ENCODE measurements at regions not wholly inside any gene's neighbourhood (a gene's known extent, or its start where the extent isn't known, plus 50 kb on each side); places are given as distances from the start of the nearest gene placed in this dataset.

DNA sequence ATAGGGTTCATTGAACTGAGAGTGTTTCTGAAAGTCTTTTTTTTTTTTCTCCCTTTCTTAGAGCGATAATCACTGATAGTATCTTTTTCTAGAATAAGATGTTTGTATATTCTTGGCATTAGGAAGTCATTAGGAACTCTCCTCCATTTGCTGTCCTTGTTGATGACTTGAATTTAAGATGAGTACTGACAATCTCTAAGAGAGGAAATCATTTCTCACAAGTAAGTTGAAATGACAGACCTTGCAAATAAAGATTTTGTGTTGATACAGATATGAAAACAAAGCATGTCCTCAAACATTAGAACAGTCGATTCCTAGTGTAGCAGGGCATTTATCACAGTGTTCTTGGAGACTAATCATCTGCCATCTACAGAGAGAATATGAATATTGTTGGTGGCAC lies 458.4 kb upstream of the SYT1 start:
- no peaks in the 10 kb centered on the region for H3K27me3 ChIP-seq
- H3K9me3 ChIP-seq (replicated peaks) = no peaks in the 10 kb centered on the region
- DNase-seq = no peak
- H3K4me1 ChIP-seq = peaks cover 16% of the 10 kb centered on the region
- no peak overlapping the region for H3K4me3 ChIP-seq
- H3K27ac ChIP-seq = no peak overlapping the region
- H3K36me3 ChIP-seq = no peaks in the 10 kb centered on the region

DNA sequence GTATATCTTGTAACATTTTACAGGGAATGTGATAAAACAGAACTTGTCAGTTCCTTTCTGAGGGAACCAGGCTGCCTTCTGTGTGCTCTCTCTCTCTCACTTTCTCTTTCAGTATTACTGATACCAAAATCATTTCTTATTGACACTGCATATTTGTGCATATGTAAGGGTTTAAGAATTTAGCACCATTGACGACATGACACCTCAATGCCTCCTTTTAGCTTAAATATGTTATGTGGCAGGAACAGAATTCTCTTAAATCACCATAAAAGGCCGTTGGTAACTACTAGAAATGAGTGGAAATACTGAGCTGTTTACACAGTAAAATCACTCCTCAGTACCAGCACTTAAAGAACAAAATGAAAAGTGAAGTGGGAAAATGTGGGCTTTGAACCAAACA lies 457.7 kb upstream of the SYT1 start:
- no peak overlapping the region for H3K4me3 ChIP-seq
- H3K36me3 ChIP-seq = no peaks in the 10 kb centered on the region
- peaks cover 13% of the 10 kb centered on the region for H3K4me1 ChIP-seq
- H3K9me3 ChIP-seq (replicated peaks) = no peaks in the 10 kb centered on the region
- no peaks in the 10 kb centered on the region for H3K27me3 ChIP-seq
- no peak overlapping the region for H3K27ac ChIP-seq
- no peak for DNase-seq

DNA sequence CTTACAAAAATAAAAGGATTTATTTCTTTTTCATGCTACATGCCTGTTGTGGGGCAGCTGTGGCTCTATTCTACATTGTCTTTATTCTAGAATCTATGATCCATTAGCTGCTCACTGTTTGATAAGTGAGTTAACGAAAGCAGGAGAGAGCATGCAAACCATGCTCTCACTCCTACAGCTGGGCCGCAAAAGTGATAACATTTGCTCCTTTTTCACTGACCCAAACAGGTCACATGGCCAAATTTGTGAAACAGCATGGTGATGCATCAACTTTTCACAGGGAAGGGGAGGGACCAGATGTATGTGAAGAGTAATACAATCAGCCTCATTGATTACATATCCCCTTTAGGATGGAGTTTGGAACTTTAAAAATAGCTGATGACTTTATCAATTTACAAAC lies 456.9 kb upstream of the SYT1 start:
- H3K9me3 ChIP-seq (replicated peaks) = no peaks in the 10 kb centered on the region
- H3K27ac ChIP-seq = no peak overlapping the region
- H3K27me3 ChIP-seq = no peaks in the 10 kb centered on the region
- no peak overlapping the region for H3K4me3 ChIP-seq
- peaks cover 4% of the 10 kb centered on the region for H3K4me1 ChIP-seq
- no peak for DNase-seq
- H3K36me3 ChIP-seq = no peaks in the 10 kb centered on the region

DNA sequence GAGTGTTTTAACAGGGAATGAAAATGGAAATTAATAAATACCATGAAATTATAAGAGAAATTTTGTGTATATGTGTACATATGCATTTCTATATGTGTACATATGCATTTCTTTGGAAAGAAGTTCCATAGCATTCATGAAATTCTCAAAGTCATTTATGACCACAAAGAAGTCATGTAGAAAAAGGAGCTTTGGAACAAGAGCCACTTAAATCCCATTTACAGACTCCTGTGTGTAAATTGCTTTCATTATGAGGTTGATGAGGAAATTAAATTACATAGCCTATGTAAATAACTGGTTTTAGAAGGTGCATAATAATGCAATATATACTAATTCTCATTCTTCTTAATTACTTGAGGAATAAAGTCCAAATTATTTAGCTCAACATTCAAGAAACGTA lies 450.5 kb upstream of the SYT1 start:
- Histone ChIP-seq H3K36me3 (no peaks in the 10 kb centered on the region), H3K4me3 (no peak overlapping the region), H3K27me3 (no peaks in the 10 kb centered on the region), H3K4me1 (no peaks in the 10 kb centered on the region), H3K27ac (no peak overlapping the region), H3K9me3 (replicated peaks) (no peaks in the 10 kb centered on the region)
- no peak for DNase-seq

DNA sequence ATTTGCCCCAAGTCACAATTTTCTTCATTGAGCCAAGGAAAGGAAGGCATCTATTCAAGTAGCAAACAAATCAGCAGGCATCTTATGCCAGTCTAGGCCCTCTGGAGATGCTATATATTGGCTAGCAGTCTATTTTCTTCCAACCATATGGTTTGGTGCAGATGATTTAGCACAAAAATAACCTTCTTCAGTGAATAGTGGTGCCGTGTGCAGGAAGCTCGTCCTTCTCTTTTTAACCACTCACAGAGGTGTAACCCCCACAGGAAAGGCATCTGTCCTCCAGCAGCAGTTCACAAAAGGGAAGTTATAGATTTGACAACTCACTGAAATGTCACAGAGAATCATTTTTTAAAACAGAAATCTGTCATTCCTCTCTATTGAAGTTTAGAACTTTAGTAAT lies 445.7 kb upstream of the SYT1 start:
- H3K27ac ChIP-seq = no peak overlapping the region
- H3K36me3 ChIP-seq = no peaks in the 10 kb centered on the region
- H3K4me1 ChIP-seq = no peaks in the 10 kb centered on the region; the same call in 1 of the 2 replicates
- DNase-seq = no peak
- no peaks in the 10 kb centered on the region for H3K27me3 ChIP-seq
- H3K9me3 ChIP-seq (replicated peaks) = no peaks in the 10 kb centered on the region
- H3K4me3 ChIP-seq = no peak overlapping the region

DNA sequence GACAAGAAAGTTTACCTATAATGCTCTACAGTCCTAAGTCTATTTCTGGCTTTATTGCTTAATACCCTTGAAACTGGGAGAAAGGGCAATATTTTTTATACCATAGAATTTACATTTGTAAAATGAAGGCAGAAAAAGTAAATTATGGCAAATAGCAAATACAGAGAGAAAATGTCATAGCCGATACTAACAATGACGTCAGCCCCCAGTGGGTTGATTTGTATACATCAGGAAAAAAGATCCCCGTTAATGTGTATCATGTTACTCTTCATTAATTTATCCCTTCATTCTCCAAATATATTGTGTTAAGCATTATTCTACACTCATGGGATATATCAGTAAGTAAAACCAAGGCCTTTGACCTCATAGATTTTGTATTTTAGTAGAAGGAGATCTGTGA lies 445.1 kb upstream of the SYT1 start:
- Histone ChIP-seq H3K4me3 (no peak overlapping the region), H3K4me1 (no peaks in the 10 kb centered on the region; the same call in 1 of the 2 replicates), H3K9me3 (replicated peaks) (no peaks in the 10 kb centered on the region), H3K27me3 (no peaks in the 10 kb centered on the region), H3K36me3 (no peaks in the 10 kb centered on the region), H3K27ac (no peak overlapping the region)
- no peak for DNase-seq

DNA sequence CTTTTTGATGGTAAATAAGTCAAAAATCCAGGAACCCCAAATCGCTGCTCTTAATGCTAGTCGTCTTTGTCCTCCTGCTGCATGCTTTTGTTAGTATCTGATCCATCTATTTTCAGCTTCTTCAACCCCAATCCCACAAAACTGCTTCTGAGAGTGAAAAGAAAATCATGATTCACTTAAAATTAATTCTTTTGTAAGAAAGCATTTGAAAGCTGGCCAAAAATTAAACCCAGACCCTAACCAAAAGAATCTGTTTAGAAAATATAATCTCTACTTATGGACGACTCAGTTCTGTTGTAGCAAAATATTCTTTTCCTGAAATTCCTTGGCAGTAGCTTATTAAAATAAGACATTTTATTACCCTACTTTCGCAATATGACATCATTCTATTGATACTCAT lies 443.6 kb upstream of the SYT1 start:
- Histone ChIP-seq H3K36me3 (no peaks in the 10 kb centered on the region), H3K4me3 (no peak overlapping the region), H3K9me3 (replicated peaks) (no peaks in the 10 kb centered on the region), H3K4me1 (no peaks in the 10 kb centered on the region; the same call in 1 of the 2 replicates), H3K27me3 (no peaks in the 10 kb centered on the region), H3K27ac (no peak overlapping the region)
- no peak for DNase-seq

DNA sequence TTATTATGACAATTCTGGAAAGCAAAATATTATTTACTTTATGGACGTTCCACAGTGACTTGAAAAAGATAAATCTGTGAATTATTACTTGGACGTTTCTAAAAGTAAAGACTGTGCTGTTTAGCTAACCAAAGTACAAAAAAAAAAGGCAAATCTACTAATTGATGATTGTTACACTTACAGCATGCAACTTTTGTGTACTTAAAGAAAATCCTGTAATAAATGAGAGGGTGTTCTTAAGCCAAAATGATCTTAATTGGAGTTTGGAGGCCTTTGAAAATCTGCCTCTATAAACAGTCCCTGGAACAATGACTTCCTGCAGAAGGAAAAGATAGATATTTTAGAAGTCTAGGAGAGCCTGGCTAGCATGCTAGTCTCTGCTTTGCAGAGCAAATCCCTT lies 434.0 kb upstream of the SYT1 start:
- Histone ChIP-seq H3K4me3 (no peak overlapping the region), H3K9me3 (replicated peaks) (no peaks in the 10 kb centered on the region), H3K27ac (no peak overlapping the region), H3K27me3 (no peaks in the 10 kb centered on the region), H3K4me1 (no peaks in the 10 kb centered on the region), H3K36me3 (no peaks in the 10 kb centered on the region)
- DNase-seq = no peak

DNA sequence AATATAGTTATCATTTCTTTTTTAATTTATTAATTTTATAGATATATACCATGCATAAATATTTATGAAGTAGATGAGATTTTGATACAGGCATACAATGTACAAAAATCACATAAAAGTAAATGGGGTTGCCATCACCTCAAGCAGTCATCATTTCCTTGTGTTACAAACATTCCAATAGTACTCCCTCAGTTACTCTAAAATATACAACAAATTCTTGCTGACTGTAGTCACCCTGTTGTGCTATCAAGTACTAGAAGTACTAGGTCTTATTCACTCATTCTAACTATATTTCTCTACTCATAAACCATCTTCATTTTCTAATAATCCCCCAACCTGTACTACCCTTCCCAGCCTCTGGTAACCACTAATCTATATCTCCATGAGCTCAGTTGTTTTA lies 432.6 kb upstream of the SYT1 start:
- Histone ChIP-seq H3K9me3 (replicated peaks) (no peaks in the 10 kb centered on the region), H3K36me3 (no peaks in the 10 kb centered on the region), H3K27me3 (no peaks in the 10 kb centered on the region), H3K4me3 (no peak overlapping the region), H3K4me1 (no peaks in the 10 kb centered on the region), H3K27ac (no peak overlapping the region)
- DNase-seq = no peak

DNA sequence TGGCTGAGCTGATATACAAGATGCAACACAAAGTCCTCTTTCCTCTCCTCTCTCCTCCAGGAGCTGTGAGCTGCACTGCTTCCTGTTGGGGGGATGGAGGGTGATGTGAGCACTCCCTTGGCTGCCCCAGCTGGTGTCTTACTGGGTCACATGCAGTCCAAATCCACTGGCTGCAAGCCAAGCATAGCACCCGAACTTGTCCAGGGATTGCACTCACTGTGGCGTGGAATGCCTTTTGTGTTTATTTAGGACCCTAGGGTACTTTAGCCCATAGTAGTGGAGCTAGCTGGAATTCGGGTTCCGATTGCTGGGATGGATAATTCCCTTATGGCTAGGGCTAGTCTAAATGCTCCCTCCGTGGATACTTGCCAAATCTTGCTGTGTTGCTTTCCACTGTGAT lies 424.9 kb upstream of the SYT1 start:
- no peaks in the 10 kb centered on the region for H3K4me1 ChIP-seq
- H3K27ac ChIP-seq = no peak overlapping the region
- no peak overlapping the region for H3K4me3 ChIP-seq
- H3K27me3 ChIP-seq = no peaks in the 10 kb centered on the region
- peak; percentile 5 to 6 for DNase-seq
- H3K9me3 ChIP-seq (replicated peaks) = no peaks in the 10 kb centered on the region
- no peaks in the 10 kb centered on the region for H3K36me3 ChIP-seq

DNA sequence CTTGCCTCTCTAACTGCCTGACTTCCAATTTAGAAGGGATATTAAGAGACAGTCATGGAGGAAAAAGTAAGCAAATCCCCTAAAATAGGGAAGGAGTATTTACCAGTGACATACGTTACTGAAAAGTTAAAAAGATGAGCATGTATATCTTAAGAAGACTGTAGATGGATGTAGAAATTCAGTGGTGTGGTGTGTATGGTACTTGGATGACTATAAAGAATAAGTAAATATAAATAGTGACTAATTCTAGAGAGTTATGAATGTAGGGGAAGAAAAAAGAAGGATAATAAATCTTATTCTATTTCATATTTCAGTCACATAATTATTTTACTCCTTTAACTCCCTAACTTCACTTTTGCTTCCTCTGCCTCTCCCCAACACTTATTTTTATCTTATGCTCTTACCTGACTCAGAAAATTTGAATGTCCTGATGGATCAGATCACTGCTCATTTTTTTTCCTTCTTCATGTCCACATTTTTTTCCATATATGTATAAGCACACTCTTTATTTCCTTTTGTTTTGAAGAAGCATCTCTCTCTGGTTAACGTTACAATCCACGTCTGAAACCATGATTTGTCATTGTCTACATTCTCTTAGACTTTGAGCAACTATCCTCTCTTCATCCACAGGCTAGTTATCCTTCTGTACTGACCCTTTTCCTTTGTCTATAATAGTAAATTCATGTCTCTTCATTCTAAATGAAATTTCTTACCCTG lies 422.7 kb upstream of the SYT1 start:
- Histone ChIP-seq H3K36me3 (no peaks in the 10 kb centered on the region), H3K4me1 (no peaks in the 10 kb centered on the region), H3K9me3 (replicated peaks) (no peaks in the 10 kb centered on the region), H3K27ac (no peak overlapping the region), H3K27me3 (no peaks in the 10 kb centered on the region), H3K4me3 (no peak overlapping the region)
- DNase-seq = no peak

DNA sequence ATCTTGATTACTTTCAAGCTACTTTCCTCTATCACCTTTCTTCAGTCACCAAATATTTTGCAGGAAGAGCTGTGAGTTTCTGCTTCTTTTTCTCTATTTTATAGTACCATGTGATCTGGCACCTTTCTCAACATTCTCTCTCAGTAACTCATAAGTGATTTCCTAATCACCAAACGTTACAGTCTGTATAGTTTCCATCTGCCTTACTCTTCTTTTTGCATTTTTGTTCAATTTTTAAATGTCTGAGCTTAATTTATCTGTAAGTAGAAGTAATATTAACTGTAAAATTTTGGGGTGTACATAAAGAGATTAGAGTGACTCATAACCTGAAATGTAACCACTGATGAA lies 422.1 kb upstream of the SYT1 start:
- no peaks in the 10 kb centered on the region for H3K27me3 ChIP-seq
- no peak for DNase-seq
- H3K27ac ChIP-seq = no peak overlapping the region

DNA sequence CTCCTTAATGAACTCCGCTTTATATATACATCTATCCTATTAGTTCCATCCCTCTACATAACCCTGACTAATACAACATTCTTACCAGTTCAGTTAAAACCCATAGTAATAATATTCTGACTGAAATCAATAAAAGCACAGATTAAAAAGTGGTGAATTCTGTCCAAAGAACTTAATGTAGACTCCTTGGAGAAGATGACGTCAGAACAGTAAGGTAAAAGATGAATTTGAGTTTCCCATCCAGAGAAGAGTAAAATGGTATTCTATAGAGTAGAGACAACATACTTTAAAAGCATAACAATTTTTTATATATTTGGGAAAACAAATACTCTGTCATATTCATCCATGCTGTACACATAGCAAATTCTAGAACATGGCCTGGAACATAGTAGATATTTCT lies 418.0 kb upstream of the SYT1 start:
- no peaks in the 10 kb centered on the region for H3K36me3 ChIP-seq
- no peak overlapping the region for H3K27ac ChIP-seq
- H3K9me3 ChIP-seq (replicated peaks) = no peaks in the 10 kb centered on the region
- H3K27me3 ChIP-seq = no peaks in the 10 kb centered on the region
- no peaks in the 10 kb centered on the region for H3K4me1 ChIP-seq
- H3K4me3 ChIP-seq = no peak overlapping the region
- DNase-seq = no peak

More for the DNA sequence above, 422.1 kb upstream of the SYT1 start:
- Histone ChIP-seq H3K4me1 (no peaks in the 10 kb centered on the region), H3K4me3 (no peak overlapping the region), H3K36me3 (no peaks in the 10 kb centered on the region), H3K9me3 (replicated peaks) (no peaks in the 10 kb centered on the region)

DNA sequence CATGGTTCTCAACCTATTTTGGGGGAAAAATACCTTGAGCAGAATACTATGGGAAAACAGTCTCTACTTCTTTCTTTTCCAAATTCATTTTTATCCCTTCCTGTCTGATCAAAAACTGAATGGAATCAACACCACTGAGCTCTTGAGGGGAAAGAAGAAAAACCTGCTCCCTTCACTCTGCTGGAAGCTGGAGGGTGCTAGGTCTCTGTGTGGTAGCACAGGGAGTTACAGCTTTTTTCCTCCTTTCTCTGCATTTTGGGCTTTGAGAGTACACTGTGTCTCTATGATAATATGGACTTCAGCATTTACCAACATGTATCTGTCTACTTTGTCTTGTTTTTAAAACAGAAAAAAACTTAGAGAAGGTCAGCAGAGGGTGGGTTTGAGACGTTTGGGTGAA lies 417.2 kb upstream of the SYT1 start:
- DNase-seq = no peak
- H3K4me3 ChIP-seq = no peak overlapping the region
- H3K9me3 ChIP-seq (replicated peaks) = no peaks in the 10 kb centered on the region
- H3K4me1 ChIP-seq = no peaks in the 10 kb centered on the region
- H3K27ac ChIP-seq = no peak overlapping the region
- H3K36me3 ChIP-seq = no peaks in the 10 kb centered on the region
- no peaks in the 10 kb centered on the region for H3K27me3 ChIP-seq

DNA sequence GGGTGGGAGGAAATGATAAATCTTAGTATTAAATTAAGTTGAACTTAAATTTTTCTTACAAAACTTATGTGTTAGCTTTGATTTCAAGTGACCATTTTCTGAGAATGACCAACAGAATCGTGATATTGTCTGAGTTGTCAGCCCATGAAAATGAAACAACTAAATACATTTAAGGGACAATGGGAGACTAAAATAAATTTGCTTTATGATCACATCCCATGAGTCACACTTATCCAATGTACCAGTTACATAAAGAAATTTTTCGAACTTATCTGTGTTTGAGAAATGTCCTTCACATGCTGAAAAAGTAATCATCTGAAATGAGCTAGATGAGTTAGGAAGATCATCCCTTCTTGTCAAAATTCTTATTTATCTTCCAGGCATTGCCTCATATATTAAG lies 415.9 kb upstream of the SYT1 start:
- DNase-seq = no peak
- Histone ChIP-seq H3K4me1 (no peaks in the 10 kb centered on the region), H3K36me3 (no peaks in the 10 kb centered on the region), H3K9me3 (replicated peaks) (no peaks in the 10 kb centered on the region), H3K27me3 (no peaks in the 10 kb centered on the region), H3K4me3 (no peak overlapping the region), H3K27ac (no peak overlapping the region)

DNA sequence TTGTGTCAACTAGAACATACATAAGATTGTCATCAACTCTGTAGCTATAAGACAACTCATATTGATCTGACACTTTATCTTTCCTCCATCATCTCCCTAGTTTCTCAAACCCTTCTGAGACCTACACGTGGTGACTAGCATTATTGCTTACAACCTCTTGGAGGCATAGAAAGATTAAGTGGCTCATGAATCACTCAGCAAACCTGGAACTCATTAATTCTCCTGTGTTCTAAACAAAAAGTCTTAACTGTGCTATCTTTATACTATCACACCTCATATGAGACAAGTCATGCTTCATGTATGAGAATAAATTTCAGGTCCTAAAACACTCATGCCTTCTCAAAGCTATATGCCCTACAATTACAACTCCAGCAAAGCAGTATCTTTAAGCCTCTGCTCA lies 408.6 kb upstream of the SYT1 start:
- H3K9me3 ChIP-seq (replicated peaks) = no peaks in the 10 kb centered on the region
- H3K4me1 ChIP-seq = no peaks in the 10 kb centered on the region
- H3K27me3 ChIP-seq = no peaks in the 10 kb centered on the region
- DNase-seq = no peak
- no peak overlapping the region for H3K27ac ChIP-seq
- no peaks in the 10 kb centered on the region for H3K36me3 ChIP-seq
- H3K4me3 ChIP-seq = no peak overlapping the region

Data from SJCRH30 (cell line).